Fibroblast of villous mesenchyme (primary cell): ENCODE measurements at regions not wholly inside any gene's neighbourhood (a gene's known extent, or its start where the extent isn't known, plus 50 kb on each side); places are given as distances from the start of the nearest gene placed in this dataset.

Experiments used
- DNase-seq: peaks from one replicate; pipeline ENCODE4 v3.0.0-alpha.2; 2010; ENCODE audit warnings: low read depth
- H3K4me3 ChIP-seq: 2 replicates; pipeline ENCODE4 v1.5.1; 2011; ENCODE audit warnings: low read depth, mild to moderate bottlenecking, low read length
- TF ChIP-seq, protein P1 (sequence below): IDR thresholded peaks from 2 replicates; pipeline ENCODE4 v1.5.1; 2012; ENCODE audit warnings: low read depth, mild to moderate bottlenecking, low read length; ENCODE audit not compliant: insufficient read depth

DNA sequence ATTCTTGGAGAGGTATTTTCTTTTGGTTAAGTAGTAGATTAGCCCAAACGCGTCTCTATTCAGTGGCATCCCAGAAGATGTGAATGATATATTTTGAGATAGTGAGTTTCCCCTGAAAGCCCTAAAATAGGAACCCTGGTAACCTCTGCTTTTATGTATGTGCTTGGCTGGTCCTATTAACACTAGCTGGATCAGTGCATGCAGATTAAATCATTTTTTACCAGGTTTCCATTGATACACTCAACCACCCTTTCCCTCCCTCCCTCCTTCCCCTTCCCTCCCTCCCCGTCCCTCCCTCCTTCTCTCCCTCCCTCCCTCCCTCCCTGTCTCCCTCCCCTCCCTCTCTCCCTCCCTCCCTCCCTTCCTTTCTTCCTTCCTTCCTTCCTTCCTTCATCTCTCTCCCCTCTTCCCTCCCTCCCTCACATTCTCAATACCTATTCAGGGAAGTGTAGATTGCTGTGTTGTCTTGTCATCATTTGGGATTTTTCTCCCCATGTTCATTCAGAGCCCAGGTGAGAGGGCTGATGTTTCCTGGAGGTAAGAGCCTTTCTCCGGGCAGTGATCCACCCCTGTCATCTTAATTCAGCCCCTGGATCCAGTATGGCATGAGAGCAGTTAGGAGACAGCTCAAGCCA, 406.8 kb downstream of the PRDM2 start:
- no peak overlapping the region for H3K4me3 ChIP-seq
- no peak for DNase-seq
- TF ChIP-seq, protein P1, sequence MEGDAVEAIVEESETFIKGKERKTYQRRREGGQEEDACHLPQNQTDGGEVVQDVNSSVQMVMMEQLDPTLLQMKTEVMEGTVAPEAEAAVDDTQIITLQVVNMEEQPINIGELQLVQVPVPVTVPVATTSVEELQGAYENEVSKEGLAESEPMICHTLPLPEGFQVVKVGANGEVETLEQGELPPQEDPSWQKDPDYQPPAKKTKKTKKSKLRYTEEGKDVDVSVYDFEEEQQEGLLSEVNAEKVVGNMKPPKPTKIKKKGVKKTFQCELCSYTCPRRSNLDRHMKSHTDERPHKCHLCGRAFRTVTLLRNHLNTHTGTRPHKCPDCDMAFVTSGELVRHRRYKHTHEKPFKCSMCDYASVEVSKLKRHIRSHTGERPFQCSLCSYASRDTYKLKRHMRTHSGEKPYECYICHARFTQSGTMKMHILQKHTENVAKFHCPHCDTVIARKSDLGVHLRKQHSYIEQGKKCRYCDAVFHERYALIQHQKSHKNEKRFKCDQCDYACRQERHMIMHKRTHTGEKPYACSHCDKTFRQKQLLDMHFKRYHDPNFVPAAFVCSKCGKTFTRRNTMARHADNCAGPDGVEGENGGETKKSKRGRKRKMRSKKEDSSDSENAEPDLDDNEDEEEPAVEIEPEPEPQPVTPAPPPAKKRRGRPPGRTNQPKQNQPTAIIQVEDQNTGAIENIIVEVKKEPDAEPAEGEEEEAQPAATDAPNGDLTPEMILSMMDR: no peak

- TF ChIP-seq, protein P1: no peak
- DNase-seq: no peak
- H3K4me3 ChIP-seq: no peak overlapping the region
These were observed 408.6 kb downstream of the PRDM2 start for GRCh38 chr1:14108356-14109275.

DNA sequence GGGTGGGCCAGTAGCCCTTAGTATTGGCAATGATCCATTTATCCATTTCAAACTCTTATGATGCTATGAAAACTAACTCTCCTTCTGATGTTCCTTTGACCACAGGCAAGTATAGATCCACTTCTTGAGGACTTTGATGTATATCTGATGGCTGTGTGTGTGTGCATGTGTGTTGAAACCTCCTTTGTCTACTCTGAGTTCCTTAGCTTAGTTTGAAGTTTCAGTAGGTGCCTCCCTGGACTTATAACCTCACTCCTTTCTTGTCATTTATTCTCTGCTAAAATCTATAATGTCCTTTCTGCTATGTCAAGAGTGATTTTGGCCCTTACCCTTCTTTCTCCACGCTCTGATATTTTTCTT, 409.3 kb downstream of the PRDM2 start:
- H3K4me3 ChIP-seq: no peak overlapping the region
- TF ChIP-seq, protein P1: no peak
- DNase-seq: no peak

DNA sequence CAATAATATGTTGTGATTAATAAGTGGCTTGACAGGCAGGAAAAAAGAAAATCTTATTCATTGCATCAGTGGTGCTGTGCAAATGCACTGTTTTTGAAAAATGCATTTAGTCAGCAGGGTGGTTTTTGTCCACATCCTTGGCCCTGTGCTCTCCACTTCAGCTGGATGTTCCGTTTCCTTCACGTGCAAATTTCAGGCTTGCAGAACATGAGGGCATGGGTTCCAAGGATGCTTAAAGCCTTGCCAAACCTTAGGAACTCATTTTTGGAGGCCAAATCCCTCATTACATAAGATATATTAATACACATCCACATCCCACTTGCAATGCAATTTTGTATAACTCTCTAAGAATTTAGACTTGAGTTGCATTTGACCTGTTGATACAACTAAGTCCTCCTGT, 410.1 kb downstream of the PRDM2 start:
- TF ChIP-seq, protein P1: no peak
- no peak for DNase-seq
- no peak overlapping the region for H3K4me3 ChIP-seq

DNA sequence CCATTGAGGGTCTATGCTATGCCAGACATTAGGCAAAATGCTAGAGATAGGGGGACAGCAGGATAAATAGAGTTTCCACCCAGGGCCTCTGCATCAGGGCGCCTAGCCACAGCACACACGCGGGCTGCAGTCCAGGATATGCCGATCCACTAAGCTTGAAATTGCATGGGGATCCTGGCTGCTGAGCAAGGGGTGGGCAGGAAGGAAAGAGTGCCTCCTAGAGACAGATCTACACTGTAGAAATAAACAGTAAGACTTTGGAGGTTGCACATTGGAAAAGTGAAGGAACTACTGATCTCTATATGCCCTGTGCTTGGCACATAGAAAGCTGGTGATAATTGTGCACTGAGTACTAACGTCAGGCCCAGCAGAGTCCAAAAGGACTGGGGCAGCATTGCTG, 411.1 kb downstream of the PRDM2 start:
- no peak for DNase-seq
- H3K4me3 ChIP-seq: no peak overlapping the region
- TF ChIP-seq, protein P1: no peak

DNA sequence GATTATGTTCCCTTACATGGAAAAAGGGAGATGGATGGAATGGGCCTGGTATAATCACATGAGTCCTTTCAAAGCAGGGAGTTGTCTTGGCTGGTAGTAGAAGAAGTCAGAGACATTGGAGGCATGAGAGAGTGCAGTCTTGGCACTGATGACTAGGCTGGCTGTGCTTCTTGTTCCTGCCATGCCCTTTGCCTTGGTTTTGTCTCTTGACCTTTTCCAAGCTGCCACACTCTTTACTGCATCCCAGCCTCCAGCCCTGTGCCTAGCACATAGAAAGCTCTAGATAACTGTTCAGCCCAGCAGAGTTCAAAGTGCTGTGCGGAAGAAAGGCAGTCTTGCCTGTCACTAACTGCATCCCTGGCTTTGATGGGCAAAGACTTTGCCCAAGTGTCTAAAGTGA, 412.6 kb downstream of the PRDM2 start:
- DNase-seq: no peak
- no peak overlapping the region for H3K4me3 ChIP-seq
- TF ChIP-seq, protein P1: no peak
